IMR-90 (cell line): ENCODE measurements at regions not wholly inside any gene's neighbourhood (a gene's known extent, or its start where the extent isn't known, plus 50 kb on each side); places are given as distances from the start of the nearest gene placed in this dataset.

Source experiments
- CHD1 ChIP-seq: IDR thresholded peaks from 2 replicates; pipeline ENCODE4 v1.6.1; 2012; ENCODE audit warnings: low read depth, low read length, improper control_type of control experiment
- NFE2L2 ChIP-seq: fragments of 150-350 bp; IDR thresholded peaks from 2 replicates; pipeline ENCODE4 v1.6.1; 2016; ENCODE audit warnings: low read depth, mild to moderate bottlenecking, low read length
- POLR2A ChIP-seq: IDR thresholded peaks from 2 replicates; pipeline ENCODE4 v1.6.1; 2012; ENCODE audit warnings: mild to moderate bottlenecking, low read depth, low read length
- RCOR1 ChIP-seq: IDR thresholded peaks from 2 replicates; pipeline ENCODE4 v1.6.1; 2012; ENCODE audit warnings: mild to moderate bottlenecking, low read length, improper control_type of control experiment; ENCODE audit not compliant: insufficient replicate concordance
- USF2 ChIP-seq: fragments of 150-350 bp; IDR thresholded peaks from 2 replicates; pipeline ENCODE4 v1.6.1; 2017; ENCODE audit warnings: mild to moderate bottlenecking, antibody characterized with exemption, low read length, low read depth
- TF ChIP-seq, protein P1 (sequence below): conservative IDR thresholded peaks from 2 replicates; pipeline ENCODE4 v1.5.1; 2012; ENCODE audit warnings: mild to moderate bottlenecking, low read depth, low read length, improper control_type of control experiment

- TF ChIP-seq RCOR1 (no peak), NFE2L2 (no peak), USF2 (no peak), POLR2A (no peak), CHD1 (no peak)
- TF ChIP-seq, protein P1, sequence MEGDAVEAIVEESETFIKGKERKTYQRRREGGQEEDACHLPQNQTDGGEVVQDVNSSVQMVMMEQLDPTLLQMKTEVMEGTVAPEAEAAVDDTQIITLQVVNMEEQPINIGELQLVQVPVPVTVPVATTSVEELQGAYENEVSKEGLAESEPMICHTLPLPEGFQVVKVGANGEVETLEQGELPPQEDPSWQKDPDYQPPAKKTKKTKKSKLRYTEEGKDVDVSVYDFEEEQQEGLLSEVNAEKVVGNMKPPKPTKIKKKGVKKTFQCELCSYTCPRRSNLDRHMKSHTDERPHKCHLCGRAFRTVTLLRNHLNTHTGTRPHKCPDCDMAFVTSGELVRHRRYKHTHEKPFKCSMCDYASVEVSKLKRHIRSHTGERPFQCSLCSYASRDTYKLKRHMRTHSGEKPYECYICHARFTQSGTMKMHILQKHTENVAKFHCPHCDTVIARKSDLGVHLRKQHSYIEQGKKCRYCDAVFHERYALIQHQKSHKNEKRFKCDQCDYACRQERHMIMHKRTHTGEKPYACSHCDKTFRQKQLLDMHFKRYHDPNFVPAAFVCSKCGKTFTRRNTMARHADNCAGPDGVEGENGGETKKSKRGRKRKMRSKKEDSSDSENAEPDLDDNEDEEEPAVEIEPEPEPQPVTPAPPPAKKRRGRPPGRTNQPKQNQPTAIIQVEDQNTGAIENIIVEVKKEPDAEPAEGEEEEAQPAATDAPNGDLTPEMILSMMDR = no peak
These were observed 93.0 kb downstream of the MAIP1 start for GRCh38 chr2:200048421-200048820.
